Endodermal cell (in vitro differentiated cells): ENCODE measurements at regions not wholly inside any gene's neighbourhood (a gene's known extent, or its start where the extent isn't known, plus 50 kb on each side); places are given as distances from the start of the nearest gene placed in this dataset.

Experiments
- DNase-seq: peaks from one replicate; pipeline ENCODE4 v3.0.0-alpha.2; 2017
- H3K27ac ChIP-seq: 2 replicates; pipeline ENCODE4 v1.5.1; 2013; ENCODE audit warnings: mild to moderate bottlenecking, low read depth, low read length, moderate library complexity
- H3K27me3 ChIP-seq: 2 replicates; pipeline ENCODE4 v1.6.1; 2013; ENCODE audit warnings: mild to moderate bottlenecking, low read length, moderate library complexity; ENCODE audit not compliant: insufficient read depth, control insufficient read depth, poor library complexity, severe bottlenecking
- H3K36me3 ChIP-seq: 2 replicates; pipeline ENCODE4 v1.7.0; 2013; ENCODE audit warnings: mild to moderate bottlenecking, low read length, moderate library complexity; ENCODE audit not compliant: control insufficient read depth, insufficient read depth
- H3K4me1 ChIP-seq: one replicate; pipeline ENCODE4 v1.7.0; 2013; ENCODE audit warnings: low read length; ENCODE audit not compliant: control insufficient read depth, insufficient read depth
- H3K4me3 ChIP-seq: 2 replicates; pipeline ENCODE4 v1.5.1; 2013; ENCODE audit warnings: mild to moderate bottlenecking, low read length, moderate library complexity
- H3K9ac ChIP-seq: 2 replicates; pipeline ENCODE4 v1.6.1; 2013; ENCODE audit warnings: mild to moderate bottlenecking, low read length, moderate library complexity; ENCODE audit not compliant: poor library complexity, severe bottlenecking; ENCODE audit errors: extremely low read depth
- H3K9me3 ChIP-seq: 2 replicates; pipeline ENCODE4 v1.6.1; 2013; ENCODE audit warnings: mild to moderate bottlenecking, low read length, moderate library complexity; ENCODE audit not compliant: control insufficient read depth
- H3K27ac Mint-ChIP-seq: 2 replicates; pipeline ENCODE4 v1.8.0; 2020; ENCODE audit warnings: mixed read lengths
- H3K27me3 Mint-ChIP-seq: 2 replicates; pipeline ENCODE4 v1.8.0; 2021; ENCODE audit warnings: mild to moderate bottlenecking, mixed read lengths; ENCODE audit not compliant: insufficient read depth
- H3K36me3 Mint-ChIP-seq: 2 replicates; pipeline ENCODE4 v1.8.0; 2020; ENCODE audit warnings: low read depth, mixed read lengths
- H3K4me1 Mint-ChIP-seq: 2 replicates; pipeline ENCODE4 v1.8.0; 2020; ENCODE audit warnings: mixed read lengths
- H3K4me3 Mint-ChIP-seq: 2 replicates; pipeline ENCODE4 v1.8.0; 2020; ENCODE audit warnings: mild to moderate bottlenecking, moderate library complexity, mixed read lengths
- H3K9me3 Mint-ChIP-seq: 2 replicates; pipeline ENCODE4 v1.8.0; 2020; ENCODE audit warnings: mild to moderate bottlenecking, mixed read lengths
- WGBS, 2 experiments: methylation state at CpG; one replicate each; pipeline versions ENCODE4 v1.1.5 to v1.1.7; 2013; ENCODE audit warnings: missing lambda C conversion rate in 2 of 2, mixed read lengths in 1 of 2; ENCODE audit not compliant: insufficient coverage in 1 of 2, insufficient read length in 1 of 2; 5-methylcytosine and 5-hydroxymethylcytosine counted together
- TF ChIP-seq, protein P1 (sequence below): fragments of 200-600 bp; sonication (generic); conservative IDR thresholded peaks from 2 replicates; pipeline ENCODE4 v1.5.0; 2021; ENCODE audit warnings: antibody characterized with exemption, mild to moderate bottlenecking

DNA sequence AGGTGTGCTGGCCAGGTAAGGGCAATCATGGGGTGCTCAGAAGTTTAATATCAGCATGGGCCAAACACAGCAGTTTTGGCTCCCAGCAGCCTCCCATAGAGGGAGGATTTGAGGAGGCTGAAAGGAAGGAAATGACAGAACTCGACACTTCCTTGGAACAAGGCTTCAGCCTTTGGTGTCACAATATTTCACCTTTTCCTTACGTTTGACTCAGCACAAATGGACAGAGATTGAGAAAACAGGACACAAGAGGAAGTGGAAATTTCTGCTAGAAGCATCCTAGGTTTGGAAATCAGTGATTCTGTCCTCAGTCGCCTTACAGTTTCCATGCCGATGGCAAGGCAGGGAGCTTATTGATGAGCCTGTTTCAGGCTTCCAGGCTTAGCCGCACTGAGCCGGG is 181.4 kb downstream of the MAF start:
- Histone ChIP-seq H3K4me1 (no peaks in the 10 kb centered on the region), H3K27ac (no peak overlapping the region), H3K27me3 (no peaks in the 10 kb centered on the region), H3K9me3 (no peaks in the 10 kb centered on the region), H3K36me3 (no peaks in the 10 kb centered on the region), H3K9ac (no peak overlapping the region), H3K4me3 (no peak overlapping the region)
- Mint-ChIP-seq H3K27me3 (peaks cover 6% of the 10 kb centered on the region), H3K4me3 (no peak overlapping the region), H3K9me3 (no peaks in the 10 kb centered on the region), H3K27ac (no peak overlapping the region), H3K36me3 (no peaks in the 10 kb centered on the region), H3K4me1 (peaks cover 24% of the 10 kb centered on the region)
- 71 to 96% methylated on average over 4 to 6 of the region's 6 CpGs for WGBS, 2 experiments
- TF ChIP-seq, protein P1, sequence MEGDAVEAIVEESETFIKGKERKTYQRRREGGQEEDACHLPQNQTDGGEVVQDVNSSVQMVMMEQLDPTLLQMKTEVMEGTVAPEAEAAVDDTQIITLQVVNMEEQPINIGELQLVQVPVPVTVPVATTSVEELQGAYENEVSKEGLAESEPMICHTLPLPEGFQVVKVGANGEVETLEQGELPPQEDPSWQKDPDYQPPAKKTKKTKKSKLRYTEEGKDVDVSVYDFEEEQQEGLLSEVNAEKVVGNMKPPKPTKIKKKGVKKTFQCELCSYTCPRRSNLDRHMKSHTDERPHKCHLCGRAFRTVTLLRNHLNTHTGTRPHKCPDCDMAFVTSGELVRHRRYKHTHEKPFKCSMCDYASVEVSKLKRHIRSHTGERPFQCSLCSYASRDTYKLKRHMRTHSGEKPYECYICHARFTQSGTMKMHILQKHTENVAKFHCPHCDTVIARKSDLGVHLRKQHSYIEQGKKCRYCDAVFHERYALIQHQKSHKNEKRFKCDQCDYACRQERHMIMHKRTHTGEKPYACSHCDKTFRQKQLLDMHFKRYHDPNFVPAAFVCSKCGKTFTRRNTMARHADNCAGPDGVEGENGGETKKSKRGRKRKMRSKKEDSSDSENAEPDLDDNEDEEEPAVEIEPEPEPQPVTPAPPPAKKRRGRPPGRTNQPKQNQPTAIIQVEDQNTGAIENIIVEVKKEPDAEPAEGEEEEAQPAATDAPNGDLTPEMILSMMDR = no peak
- DNase-seq = no peak

GRCh38 chr16:79417601-79418008 is 182.9 kb downstream of the MAF start:
- no peak overlapping the region for H3K9ac ChIP-seq
- no peaks in the 10 kb centered on the region for H3K36me3 ChIP-seq
- Mint-ChIP-seq H3K4me3 (no peak overlapping the region), H3K36me3 (no peaks in the 10 kb centered on the region), H3K9me3 (no peaks in the 10 kb centered on the region), H3K27me3 (peaks cover 6% of the 10 kb centered on the region), H3K27ac (no peak overlapping the region), H3K4me1 (peaks cover 27% of the 10 kb centered on the region)
- DNase-seq = no peak
- 62 to 78% methylated on average over 5 to 17 of the region's 17 CpGs for WGBS, 2 experiments
- no peaks in the 10 kb centered on the region for H3K27me3 ChIP-seq
- no peaks in the 10 kb centered on the region for H3K9me3 ChIP-seq
- no peak overlapping the region for H3K4me3 ChIP-seq
- H3K27ac ChIP-seq = no peak overlapping the region
- H3K4me1 ChIP-seq = no peaks in the 10 kb centered on the region
- TF ChIP-seq, protein P1 = peak; percentile 29

GRCh38 chr16:79415983-79416640 is 184.4 kb downstream of the MAF start:
- TF ChIP-seq, protein P1 = no peak

More at GRCh38 chr16:79415983-79416640, 184.4 kb downstream of the MAF start:
- H3K4me1 Mint-ChIP-seq = peaks cover 40% of the 10 kb centered on the region
- H3K27me3 ChIP-seq = no peaks in the 10 kb centered on the region
- H3K27ac Mint-ChIP-seq = no peak overlapping the region
- peaks cover 6% of the 10 kb centered on the region for H3K27me3 Mint-ChIP-seq
- H3K9me3 Mint-ChIP-seq = no peaks in the 10 kb centered on the region
- H3K9ac ChIP-seq = no peak overlapping the region
- H3K9me3 ChIP-seq = no peaks in the 10 kb centered on the region
- no peak for DNase-seq
- H3K36me3 ChIP-seq = no peaks in the 10 kb centered on the region
- no peak overlapping the region for H3K4me3 ChIP-seq
- no peak overlapping the region for H3K4me3 Mint-ChIP-seq
- WGBS, 2 experiments = 96% methylated on average over 12 of the region's 12 CpGs
- H3K4me1 ChIP-seq = peaks cover 5% of the 10 kb centered on the region
- no peak overlapping the region for H3K27ac ChIP-seq
- no peaks in the 10 kb centered on the region for H3K36me3 Mint-ChIP-seq
